OCI-LY7 (cell line): ENCODE measurements at regions not wholly inside any gene's neighbourhood (a gene's known extent, or its start where the extent isn't known, plus 50 kb on each side); places are given as distances from the start of the nearest gene placed in this dataset.

Experiments
- BruUV-seq: library from RNA; stranded (reverse); fragments of 400-500 nt; replicated peaks from 2 replicates; lab custom pipeline; 2021; lab: Mats Ljungman, UMichigan
- CTCF ChIA-PET: fragments of 300-600 bp; sonication (Branson Sonifier 250); formaldehyde crosslinking; loops from one replicate; lab custom pipeline; 2022; ENCODE audit warnings: antibody characterized with exemption; ENCODE audit not compliant: unreplicated experiment; lab: Charles Lee
- POLR2A ChIA-PET: fragments of 300-600 bp; sonication (Branson Sonifier 250); formaldehyde crosslinking; loops from one replicate; lab custom pipeline; 2022; ENCODE audit warnings: antibody characterized with exemption; lab: Charles Lee
- DNase-seq: peaks from one replicate; pipeline ENCODE4 v3.0.0-alpha.2; 2015; ENCODE audit warnings: low spot score
- H2AFZ ChIP-seq: fragments of 200-600 bp; sonication (generic), shearing (Covaris generic); 2 replicates; pipeline ENCODE4 v1.6.1; 2014; ENCODE audit warnings: mild to moderate bottlenecking, antibody characterized with exemption, low read length, moderate library complexity
- H3K27ac ChIP-seq: fragments of 200-600 bp; sonication (generic); 2 replicates; pipeline ENCODE4 v1.5.1; 2014; ENCODE audit warnings: mixed run types, low read depth, mild to moderate bottlenecking, moderate library complexity, low read length, inconsistent platforms; ENCODE audit not compliant: poor library complexity, severe bottlenecking
- H3K36me3 ChIP-seq: fragments of 200-600 bp; sonication (generic); 2 replicates; pipeline ENCODE4 v1.6.1; 2014; ENCODE audit warnings: mild to moderate bottlenecking, antibody characterized with exemption, low read length, moderate library complexity, mixed read lengths; ENCODE audit not compliant: insufficient read depth
- H3K4me1 ChIP-seq: fragments of 200-600 bp; sonication (generic); 2 replicates; pipeline ENCODE4 v1.5.1; 2014; ENCODE audit warnings: mild to moderate bottlenecking, low read length; ENCODE audit not compliant: insufficient read depth, poor library complexity, severe bottlenecking
- H3K4me2 ChIP-seq: fragments of 200-600 bp; sonication (generic); 2 replicates; pipeline ENCODE4 v1.6.1; 2014; ENCODE audit warnings: mild to moderate bottlenecking, low read length
- H3K4me3 ChIP-seq: fragments of 200-600 bp; sonication (generic); 2 replicates; pipeline ENCODE4 v1.5.1; 2014; ENCODE audit warnings: mild to moderate bottlenecking, low read depth, low read length; ENCODE audit not compliant: poor library complexity, severe bottlenecking
- H3K79me2 ChIP-seq: fragments of 200-600 bp; sonication (generic); 2 replicates; pipeline ENCODE4 v1.6.1; 2016; ENCODE audit warnings: low read depth, mild to moderate bottlenecking, low read length, moderate library complexity, mixed read lengths; ENCODE audit not compliant: insufficient read depth
- H3K9me2 ChIP-seq: fragments of 200-600 bp; sonication (generic); 2 replicates; pipeline ENCODE4 v1.6.1; 2016; ENCODE audit warnings: mild to moderate bottlenecking, low read length, mixed read lengths; ENCODE audit not compliant: insufficient read depth
- H3K9me3 ChIP-seq: fragments of 200-600 bp; sonication (generic); 2 replicates; pipeline ENCODE4 v1.6.1; 2014; ENCODE audit warnings: mild to moderate bottlenecking, mixed run types, low read length, mixed read lengths
- H4K20me1 ChIP-seq: fragments of 200-600 bp; sonication (generic); 2 replicates; pipeline ENCODE4 v1.6.1; 2014; ENCODE audit warnings: mild to moderate bottlenecking, antibody characterized with exemption, low read length, moderate library complexity, mixed read lengths; ENCODE audit not compliant: insufficient read depth
- CTCF ChIP-seq: fragments of 200-600 bp; sonication (generic); conservative IDR thresholded peaks from 2 replicates; pipeline ENCODE4 v1.5.1; 2014; ENCODE audit warnings: mild to moderate bottlenecking, antibody characterized with exemption, low read length, moderate library complexity, mixed read lengths
- EZH2phosphoT487 ChIP-seq: fragments of 200-600 bp; sonication (generic); IDR thresholded peaks from 2 replicates; pipeline ENCODE4 v1.6.1; 2018; ENCODE audit warnings: low read depth, borderline replicate concordance, mild to moderate bottlenecking, mixed run types, antibody characterized with exemption, low read length, moderate library complexity, mixed read lengths
- intact Hi-C: fragments of 100-400 bp; cut with micrococcal nuclease; formaldehyde crosslinking; loops from one replicate; pipeline ENCODE4 v1.10.0; 2022; ENCODE audit not compliant: unreplicated experiment

DNA sequence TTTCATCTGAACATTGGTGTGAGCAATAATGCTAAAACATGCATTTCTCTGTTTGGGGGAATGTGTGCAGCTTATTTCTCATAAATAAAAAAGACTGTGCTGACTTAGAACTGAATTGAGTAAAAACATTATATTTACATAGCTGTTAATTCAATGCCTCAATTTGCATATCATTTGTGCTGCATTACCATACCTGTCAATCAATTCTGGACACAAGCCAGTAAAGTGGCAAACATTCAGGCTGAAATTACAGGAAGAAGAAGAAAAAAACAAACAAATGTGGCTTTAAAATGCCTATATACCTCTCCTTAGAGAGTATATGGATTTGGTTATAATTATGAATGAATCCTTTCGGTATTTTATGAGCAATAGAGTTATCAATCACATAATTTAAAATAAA is 380.1 kb upstream of the GBE1 start:
- H2AFZ ChIP-seq = no peak overlapping the region
- no peak overlapping the region for H3K4me3 ChIP-seq
- no peaks in the 10 kb centered on the region for H4K20me1 ChIP-seq
- no peaks in the 10 kb centered on the region for H3K36me3 ChIP-seq
- no peaks in the 10 kb centered on the region for H3K9me2 ChIP-seq
- no peaks in the 10 kb centered on the region for H3K79me2 ChIP-seq
- no peaks in the 10 kb centered on the region for H3K4me1 ChIP-seq
- no peak overlapping the region for H3K27ac ChIP-seq
- DNase-seq = no peak
- intact Hi-C loops = no loop called here
- CTCF ChIA-PET = no interaction called here
- no TSS peak for BruUV-seq
- TF ChIP-seq CTCF (no peak), EZH2phosphoT487 (no peak)
- no peak overlapping the region for H3K4me2 ChIP-seq
- no peaks in the 10 kb centered on the region for H3K9me3 ChIP-seq
- POLR2A ChIA-PET = no interaction called here

DNA sequence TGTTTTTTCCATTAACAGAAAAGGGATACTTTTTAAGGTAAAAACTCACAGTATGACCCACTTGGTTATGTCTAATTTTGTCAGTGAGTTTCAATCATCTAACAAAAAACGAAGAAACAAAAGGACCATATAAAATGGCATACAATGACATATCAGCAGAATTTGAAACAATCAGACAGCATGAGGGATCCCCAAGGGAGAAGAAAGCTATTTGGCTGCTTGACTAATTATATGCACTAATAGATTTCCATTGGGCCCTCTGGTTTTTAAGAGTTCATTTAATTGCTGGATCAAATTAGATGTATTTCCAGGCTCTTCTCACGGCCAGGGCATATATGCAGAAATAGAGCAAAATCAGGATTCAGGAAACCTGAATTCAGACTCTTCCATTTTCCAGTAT is 376.4 kb upstream of the GBE1 start:
- H2AFZ ChIP-seq = no peak overlapping the region
- H3K9me2 ChIP-seq = no peaks in the 10 kb centered on the region
- H3K4me1 ChIP-seq = no peaks in the 10 kb centered on the region
- TF ChIP-seq CTCF (no peak), EZH2phosphoT487 (no peak)
- H3K27ac ChIP-seq = no peak overlapping the region
- H3K9me3 ChIP-seq = no peaks in the 10 kb centered on the region
- H3K79me2 ChIP-seq = no peaks in the 10 kb centered on the region
- intact Hi-C loops = no loop called here
- BruUV-seq = no TSS peak
- H3K4me3 ChIP-seq = no peak overlapping the region
- no peaks in the 10 kb centered on the region for H3K36me3 ChIP-seq
- ChIA-PET CTCF (no interaction called here), POLR2A (interaction anchor here (0.9 to 1.6 kb wide), 2 partner anchors 18 to 22 kb away, joined by 4 to 5 read pairs; no protein-coding TSS in a partner anchor)
- no peak for DNase-seq
- H3K4me2 ChIP-seq = no peak overlapping the region
- H4K20me1 ChIP-seq = no peaks in the 10 kb centered on the region

DNA sequence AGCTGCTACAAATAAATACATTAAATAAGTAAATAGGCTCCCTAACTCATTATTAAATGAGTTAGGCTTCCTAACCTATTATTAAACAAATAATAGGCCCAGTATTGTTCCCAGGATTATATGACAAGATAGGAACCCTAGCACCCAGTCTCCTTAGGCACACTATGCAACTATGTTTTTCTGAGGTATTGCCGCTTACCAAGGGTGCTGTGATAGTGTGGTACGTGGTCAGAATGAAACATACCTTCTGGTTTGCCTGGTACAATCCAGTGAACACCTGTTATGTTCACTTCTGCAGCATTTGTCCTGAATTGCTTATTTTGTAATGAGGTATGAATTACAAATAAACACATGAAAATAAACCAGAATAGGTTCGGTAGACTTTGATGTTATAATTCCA is 375.6 kb upstream of the GBE1 start:
- H3K9me3 ChIP-seq = no peaks in the 10 kb centered on the region
- no peaks in the 10 kb centered on the region for H3K79me2 ChIP-seq
- no peak for DNase-seq
- CTCF ChIA-PET = no interaction called here
- no peak overlapping the region for H3K27ac ChIP-seq
- no peaks in the 10 kb centered on the region for H3K36me3 ChIP-seq
- H2AFZ ChIP-seq = no peak overlapping the region
- H3K4me1 ChIP-seq = no peaks in the 10 kb centered on the region
- POLR2A ChIA-PET = interaction anchor here (0.9 to 1.6 kb wide), 3 partner anchors 17 to 646 kb away, joined by 3 to 5 read pairs (median 4); no protein-coding TSS in a partner anchor
- H3K9me2 ChIP-seq = no peaks in the 10 kb centered on the region
- BruUV-seq = no TSS peak
- intact Hi-C loops = no loop called here
- no peak overlapping the region for H3K4me2 ChIP-seq
- H3K4me3 ChIP-seq = no peak overlapping the region
- TF ChIP-seq EZH2phosphoT487 (no peak), CTCF (no peak)
- H4K20me1 ChIP-seq = no peaks in the 10 kb centered on the region
